Right kidney (tissue), 1 donor: ENCODE measurements at regions not wholly inside any gene's neighbourhood (a gene's known extent, or its start where the extent isn't known, plus 50 kb on each side); places are given as distances from the start of the nearest gene placed in this dataset.

Source experiments
- DNase-seq: peaks from one replicate; pipeline ENCODE4 v3.0.0-alpha.2; 2016

GRCh38 chr14:54094765-54095164 lies 138.1 kb upstream of the BMP4 start:
- DNase-seq = no peak

- DNase-seq = no peak
Observed at GRCh38 chr14:54098536-54098935, 141.9 kb upstream of the BMP4 start.

- no peak for DNase-seq
Observed at GRCh38 chr14:54102051-54102456, 145.4 kb upstream of the BMP4 start.

- no peak for DNase-seq
Observed at GRCh38 chr14:54102530-54102929, 145.9 kb upstream of the BMP4 start.

- DNase-seq = no peak
Observed at GRCh38 chr14:54104601-54105145, 148.0 kb upstream of the BMP4 start.

GRCh38 chr14:54105406-54105805 lies 148.8 kb upstream of the BMP4 start:
- DNase-seq = no peak

GRCh38 chr14:54105898-54106297 lies 149.3 kb upstream of the BMP4 start:
- no peak for DNase-seq

- DNase-seq = no peak
Observed at GRCh38 chr14:54106661-54107377, 150.2 kb upstream of the BMP4 start.

GRCh38 chr14:54108481-54109471 lies 152.2 kb upstream of the BMP4 start:
- no peak for DNase-seq

- no peak for DNase-seq
Observed at GRCh38 chr14:54109521-54110120, 153.0 kb upstream of the BMP4 start.

- DNase-seq = no peak
Observed at GRCh38 chr14:54114941-54115340, 158.3 kb upstream of the BMP4 start.

- DNase-seq = no peak
Observed at GRCh38 chr14:54116198-54116885, 159.7 kb upstream of the BMP4 start.

- DNase-seq = no peak
Observed at GRCh38 chr14:54116972-54117371, 160.3 kb upstream of the BMP4 start.

- DNase-seq = no peak
Observed at GRCh38 chr14:54117396-54117795, 160.8 kb upstream of the BMP4 start.

GRCh38 chr14:54117924-54118323 lies 161.3 kb upstream of the BMP4 start:
- DNase-seq = no peak

- DNase-seq = no peak
Observed at GRCh38 chr14:54120260-54120659, 163.6 kb upstream of the BMP4 start.

GRCh38 chr14:54121466-54122027 lies 164.9 kb upstream of the BMP4 start:
- DNase-seq = no peak

GRCh38 chr14:54123841-54124240 lies 167.2 kb upstream of the BMP4 start:
- DNase-seq = no peak

- DNase-seq = no peak
Observed at GRCh38 chr14:54125109-54125508, 168.5 kb upstream of the BMP4 start.

- no peak for DNase-seq
Observed at GRCh38 chr14:54126947-54127346, 170.3 kb upstream of the BMP4 start.

GRCh38 chr14:54127526-54127925 lies 170.9 kb upstream of the BMP4 start:
- no peak for DNase-seq
